Heart left ventricle (tissue), 13 donors: ENCODE measurements at regions not wholly inside any gene's neighbourhood (a gene's known extent, or its start where the extent isn't known, plus 50 kb on each side); places are given as distances from the start of the nearest gene placed in this dataset.

Source experiments
- CTCF ChIP-seq, 12 donors: fragments of 200-600 bp; sonication (generic) in 4 of 12; IDR thresholded peaks; one replicate each; pipeline versions ENCODE4 v1.5.0 to v1.8.0; 2018 to 2022; ENCODE audit warnings: antibody characterized with exemption in 12 of 12, mild to moderate bottlenecking in 5 of 12
- POLR2A ChIP-seq, 2 donors: fragments of 450-650 bp; IDR thresholded peaks; one replicate each; pipeline ENCODE4 v1.6.1; 2017; ENCODE audit warnings: antibody characterized with exemption in 2 of 2, mild to moderate bottlenecking in 2 of 2, moderate library complexity in 2 of 2
- donor health status: ischemic (EF 13 %, LVEDD 7.1; RV severe dilation, severe dysfunction).
- donor health status: DM: no; HTN: yes; CAD: no.
- donor health status: DM: no; HTN: no; CAD: no.
- donor health status: ischemic (EF 25% LVEDD 6.9; RV normal size, moderate dysfunction).
- donor health status: ischemic (EF 25% LVEDD 5.7; RV mildly dilated, moderate dysfunction).
- donor health status: ischemic (EF 35%, LVEDD 5.7; RV mildly dilated, moderate dysfunction).
- donor health status: nonischemic (EF 11% LVEDD 7.7; RV severe dilation, severe dysfunction).
- donor health status: DM: yes; HTN: yes; CAD: no.
- donor health status: PGD.
- donor health status: ischemic (EF 29% LVEDD 5.4; RV normal size, mild dysfunction).
- donor health status: nonischemic (EF 23%, LVEDD 6.1; RV moderate dilation, normal function).

DNA sequence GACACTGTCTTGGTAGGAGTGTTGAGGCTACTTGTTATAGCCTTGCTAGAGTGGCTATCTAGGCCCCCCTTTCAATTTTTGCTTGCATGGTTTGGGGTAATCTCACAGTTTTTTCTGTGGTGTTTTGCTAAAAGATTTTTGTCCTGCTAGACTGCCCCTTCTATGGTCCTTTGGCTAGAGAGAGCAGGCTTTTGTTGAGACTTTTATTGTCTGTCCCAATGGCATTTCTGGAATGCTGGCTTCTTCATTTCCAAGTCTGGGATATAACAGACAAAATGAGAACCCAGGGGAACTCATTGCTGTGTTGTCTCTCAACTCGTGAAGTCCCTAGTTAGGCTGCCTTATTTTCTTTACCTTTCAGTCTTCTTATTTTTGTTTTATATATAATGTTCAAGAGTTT lies 160.2 kb upstream of the ZC4H2 start:
- TF ChIP-seq CTCF (IDR thresholded peaks at IDR 0.05) = no peak
- no peak for TF ChIP-seq POLR2A (IDR thresholded peaks at IDR 0.05)
